Endothelial cell (in vitro differentiated cells): ENCODE measurements at regions not wholly inside any gene's neighbourhood (a gene's known extent, or its start where the extent isn't known, plus 50 kb on each side); places are given as distances from the start of the nearest gene placed in this dataset.
A peak's percentile ranks its signal among the peaks of the same experiment; 100 is the strongest.
"Not testable (repeated sequence)": the region's sequence is repeated elsewhere in the genome, so short reads cannot be mapped to it uniquely, and the experiment has no call there.

Experiments used
- DNase-seq: peaks from one replicate; pipeline ENCODE4 v3.0.0; 2021; ENCODE audit warnings: low spot score
- H3K27ac Mint-ChIP-seq: one replicate; pipeline ENCODE4 v1.8.0; 2021; ENCODE audit warnings: mixed read lengths, inconsistent platforms; ENCODE audit not compliant: unreplicated experiment
- H3K27me3 Mint-ChIP-seq: one replicate; pipeline ENCODE4 v1.8.0; 2021; ENCODE audit warnings: mild to moderate bottlenecking, moderate library complexity, mixed read lengths, inconsistent platforms; ENCODE audit not compliant: unreplicated experiment
- H3K36me3 Mint-ChIP-seq: one replicate; pipeline ENCODE4 v1.8.0; 2021; ENCODE audit warnings: mild to moderate bottlenecking, low read depth, mixed read lengths, inconsistent platforms; ENCODE audit not compliant: unreplicated experiment
- H3K4me1 Mint-ChIP-seq: one replicate; pipeline ENCODE4 v1.8.0; 2021; ENCODE audit warnings: mild to moderate bottlenecking, mixed read lengths, inconsistent platforms; ENCODE audit not compliant: unreplicated experiment
- H3K4me3 Mint-ChIP-seq: one replicate; pipeline ENCODE4 v1.8.0; 2021; ENCODE audit warnings: mild to moderate bottlenecking, mixed read lengths, inconsistent platforms; ENCODE audit not compliant: unreplicated experiment
- H3K9me3 Mint-ChIP-seq: one replicate; pipeline ENCODE4 v1.8.0; 2021; ENCODE audit warnings: mixed read lengths, inconsistent platforms; ENCODE audit not compliant: unreplicated experiment
- TF ChIP-seq, protein P1 (sequence below): fragments of 200-600 bp; sonication (generic); IDR thresholded peaks from one replicate; pipeline ENCODE4 v1.5.0; 2021; ENCODE audit warnings: antibody characterized with exemption; ENCODE audit not compliant: unreplicated experiment

DNA sequence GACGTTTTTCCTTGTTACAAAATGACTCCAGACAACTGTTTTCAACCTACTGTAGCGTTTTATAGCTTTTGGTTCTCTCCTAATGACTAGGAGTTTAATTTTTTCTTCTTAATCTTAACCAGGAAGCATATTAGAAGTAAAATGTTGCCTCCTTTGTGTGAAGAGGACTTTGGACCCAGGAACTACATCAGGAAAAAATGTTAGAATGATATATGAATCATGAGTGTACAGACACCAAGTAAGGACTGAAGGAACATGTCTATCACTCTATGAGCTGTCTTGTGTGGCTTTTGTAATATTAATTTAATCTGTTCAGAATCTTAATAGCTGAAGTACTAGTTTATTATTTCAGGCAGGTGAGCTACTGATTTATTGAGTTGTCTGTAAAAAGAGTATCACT lies 71.0 kb upstream of the MARCKS start:
- no peak overlapping the region for H3K4me3 Mint-ChIP-seq
- H3K36me3 Mint-ChIP-seq = no peaks in the 10 kb centered on the region
- H3K27me3 Mint-ChIP-seq = no peaks in the 10 kb centered on the region
- H3K9me3 Mint-ChIP-seq = no peaks in the 10 kb centered on the region
- no peak for DNase-seq
- H3K4me1 Mint-ChIP-seq = no peaks in the 10 kb centered on the region
- no peak overlapping the region for H3K27ac Mint-ChIP-seq
- TF ChIP-seq, protein P1, sequence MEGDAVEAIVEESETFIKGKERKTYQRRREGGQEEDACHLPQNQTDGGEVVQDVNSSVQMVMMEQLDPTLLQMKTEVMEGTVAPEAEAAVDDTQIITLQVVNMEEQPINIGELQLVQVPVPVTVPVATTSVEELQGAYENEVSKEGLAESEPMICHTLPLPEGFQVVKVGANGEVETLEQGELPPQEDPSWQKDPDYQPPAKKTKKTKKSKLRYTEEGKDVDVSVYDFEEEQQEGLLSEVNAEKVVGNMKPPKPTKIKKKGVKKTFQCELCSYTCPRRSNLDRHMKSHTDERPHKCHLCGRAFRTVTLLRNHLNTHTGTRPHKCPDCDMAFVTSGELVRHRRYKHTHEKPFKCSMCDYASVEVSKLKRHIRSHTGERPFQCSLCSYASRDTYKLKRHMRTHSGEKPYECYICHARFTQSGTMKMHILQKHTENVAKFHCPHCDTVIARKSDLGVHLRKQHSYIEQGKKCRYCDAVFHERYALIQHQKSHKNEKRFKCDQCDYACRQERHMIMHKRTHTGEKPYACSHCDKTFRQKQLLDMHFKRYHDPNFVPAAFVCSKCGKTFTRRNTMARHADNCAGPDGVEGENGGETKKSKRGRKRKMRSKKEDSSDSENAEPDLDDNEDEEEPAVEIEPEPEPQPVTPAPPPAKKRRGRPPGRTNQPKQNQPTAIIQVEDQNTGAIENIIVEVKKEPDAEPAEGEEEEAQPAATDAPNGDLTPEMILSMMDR = no peak

DNA sequence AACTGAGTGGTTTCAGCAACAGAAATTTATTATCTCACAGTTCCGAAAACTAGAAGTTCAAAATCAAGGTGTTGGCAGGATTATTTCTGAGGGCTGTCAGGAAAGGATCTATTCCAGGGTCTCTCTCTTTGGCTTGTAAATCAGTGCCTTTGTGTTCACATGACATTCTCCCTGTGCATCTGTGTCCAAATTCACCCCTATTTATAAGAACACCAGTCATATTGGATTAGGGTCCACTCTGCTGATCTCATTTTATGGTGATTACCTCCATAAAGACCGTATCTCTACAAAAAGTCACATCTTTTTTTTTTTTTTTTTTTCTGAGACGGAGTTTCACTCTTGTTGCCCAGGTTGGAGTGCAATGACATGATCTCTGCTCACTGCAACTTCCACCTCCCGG lies 68.6 kb upstream of the MARCKS start:
- Mint-ChIP-seq H3K27ac (no peak overlapping the region), H3K27me3 (no peaks in the 10 kb centered on the region), H3K4me1 (peaks cover 7% of the 10 kb centered on the region), H3K4me3 (no peak overlapping the region), H3K36me3 (no peaks in the 10 kb centered on the region), H3K9me3 (no peaks in the 10 kb centered on the region)
- TF ChIP-seq, protein P1 = no peak
- no peak for DNase-seq

DNA sequence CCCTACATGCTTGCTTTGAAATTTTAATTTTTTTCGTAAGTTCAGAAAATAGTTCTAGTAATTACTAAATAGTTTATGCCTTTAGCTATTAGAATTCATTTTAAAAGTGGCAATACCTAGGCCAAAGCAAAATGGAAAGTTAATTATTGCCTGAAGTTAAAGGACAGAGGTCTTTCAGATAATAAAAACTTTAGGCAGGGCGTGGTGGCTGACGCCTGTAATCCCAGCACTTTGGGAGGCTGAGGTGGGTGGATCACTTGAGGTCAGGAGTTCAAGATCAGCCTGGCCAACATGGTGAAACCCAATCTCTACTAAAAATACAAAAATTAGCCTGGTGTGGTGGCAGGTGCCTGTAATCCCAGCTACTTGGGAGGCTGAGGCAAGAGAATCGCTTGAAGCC lies 65.9 kb upstream of the MARCKS start:
- not testable (repeated sequence) for H3K27me3 Mint-ChIP-seq, H3K27ac Mint-ChIP-seq, H3K9me3 Mint-ChIP-seq, H3K4me3 Mint-ChIP-seq, H3K36me3 Mint-ChIP-seq, DNase-seq
- peaks cover 21% of the 10 kb centered on the region for H3K4me1 Mint-ChIP-seq

DNA sequence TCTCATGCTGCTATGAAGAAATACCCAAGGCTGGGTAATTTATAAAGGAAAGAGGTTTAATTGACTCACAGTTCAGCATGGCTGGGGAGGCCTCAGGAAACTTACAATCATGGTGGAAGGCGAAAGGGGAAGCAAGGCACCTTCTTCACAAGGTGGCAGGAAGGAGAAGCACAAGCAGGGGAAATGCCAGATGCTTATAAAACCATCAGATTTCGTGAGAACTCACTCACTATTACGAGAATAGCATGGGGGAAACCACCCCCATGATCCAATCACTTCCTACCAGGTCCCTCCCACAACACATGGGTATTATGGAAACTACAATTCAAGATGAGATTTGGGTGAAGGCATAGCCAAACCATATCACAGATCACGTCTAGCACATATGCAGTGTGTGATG lies 61.8 kb upstream of the MARCKS start:
- peak; percentile 3 for DNase-seq
- not testable (repeated sequence) for H3K9me3 Mint-ChIP-seq, H3K36me3 Mint-ChIP-seq, H3K4me3 Mint-ChIP-seq, H3K27me3 Mint-ChIP-seq
- Mint-ChIP-seq H3K4me1 (peaks cover 23% of the 10 kb centered on the region), H3K27ac (peak overlapping the region; percentile 76)

DNA sequence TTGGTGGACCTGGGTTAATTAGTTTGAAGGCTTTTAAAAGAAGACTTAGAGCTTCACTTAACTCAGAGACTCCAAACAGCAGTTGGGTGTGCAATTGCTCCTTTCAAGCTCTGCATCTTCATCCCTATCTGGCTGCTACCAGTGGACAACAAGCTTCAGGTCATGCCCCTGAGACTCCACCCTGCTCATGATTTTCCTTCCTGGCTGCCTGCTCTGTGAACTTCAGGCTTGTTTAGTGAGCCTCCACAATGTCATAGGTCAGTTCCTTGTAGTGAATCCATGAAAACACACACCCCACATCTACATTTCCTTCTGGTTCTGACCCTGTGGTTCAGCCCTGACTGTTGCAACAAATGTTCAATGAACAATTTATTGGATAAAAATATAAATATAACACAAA lies 61.1 kb upstream of the MARCKS start:
- Mint-ChIP-seq H3K4me1 (peaks cover 23% of the 10 kb centered on the region), H3K9me3 (no peaks in the 10 kb centered on the region), H3K27ac (no peak overlapping the region), H3K4me3 (no peak overlapping the region), H3K36me3 (no peaks in the 10 kb centered on the region), H3K27me3 (peaks cover 2% of the 10 kb centered on the region)
- DNase-seq = no peak
- TF ChIP-seq, protein P1 = no peak

DNA sequence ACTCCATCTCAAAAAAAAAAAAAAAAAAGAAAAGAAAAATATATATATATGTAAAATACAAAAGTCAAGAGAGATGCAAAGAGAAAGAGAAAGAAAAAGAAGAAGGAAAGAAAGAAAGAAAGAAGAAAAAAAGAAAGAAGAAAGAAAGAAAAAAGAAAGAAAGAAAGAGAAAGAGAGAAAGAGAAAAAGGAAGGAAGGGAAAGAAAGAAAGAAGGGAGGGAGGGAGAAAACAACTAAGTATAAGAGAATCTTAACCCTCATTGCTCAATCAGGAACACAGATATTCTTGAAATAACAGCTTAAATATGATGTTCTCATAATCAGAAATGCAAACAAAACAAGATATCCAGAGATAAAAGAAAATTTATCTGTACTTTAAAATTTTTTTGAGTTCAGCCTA lies 54.4 kb upstream of the MARCKS start:
- Mint-ChIP-seq H3K27me3 (no peaks in the 10 kb centered on the region), H3K27ac (no peak overlapping the region), H3K9me3 (no peaks in the 10 kb centered on the region), H3K36me3 (no peaks in the 10 kb centered on the region), H3K4me1 (peaks cover 2% of the 10 kb centered on the region), H3K4me3 (no peak overlapping the region)
- DNase-seq = no peak
- TF ChIP-seq, protein P1 = no peak
